ENCODE measurements at regions not wholly inside any gene's neighbourhood (a gene's known extent, or its start where the extent isn't known, plus 50 kb on each side); places are given as distances from the start of the nearest gene placed in this dataset.
"Not testable (repeated sequence)": the region's sequence is repeated elsewhere in the genome, so short reads cannot be mapped to it uniquely, and the experiment has no call there.

- no peak overlapping the region for H3K27ac ChIP-seq (ENCODE audit: low read depth, low read length)
- no peaks in the 10 kb centered on the region for H3F3A ChIP-seq (ENCODE audit: control insufficient read depth, insufficient read depth)
- H3K9me3 ChIP-seq (ENCODE audit: control insufficient read depth, insufficient read depth, low read length) = no peaks in the 10 kb centered on the region
- no peaks in the 10 kb centered on the region for H3K36me3 ChIP-seq (ENCODE audit: control insufficient read depth, low read length)
- no peak overlapping the region for H3K4me3 ChIP-seq (ENCODE audit: low read length)
- peak; percentile 74 for TF ChIP-seq CTCF (IDR thresholded peaks at IDR 0.05; ENCODE audit: low read depth, low read length, poor library complexity, severe bottlenecking)
- no peak for TF ChIP-seq EZH2phosphoT487 (IDR thresholded peaks at IDR 0.05; ENCODE audit: borderline replicate concordance, low read length)
- H3K4me2 ChIP-seq (ENCODE audit: low read length) = no peak overlapping the region
- no peaks in the 10 kb centered on the region; the same call in 1 of the 2 replicates for H3K27me3 ChIP-seq (ENCODE audit: control insufficient read depth, low read length)
- no peaks in the 10 kb centered on the region for H3K4me1 ChIP-seq (ENCODE audit: control insufficient read depth, low read length)
- H3K9me2 ChIP-seq (replicated peaks; ENCODE audit: control insufficient read depth, low read length) = no peaks in the 10 kb centered on the region
- no peaks in the 10 kb centered on the region for H3K79me2 ChIP-seq (ENCODE audit: control insufficient read depth, low read length)
- H4K20me1 ChIP-seq (ENCODE audit: control insufficient read depth, insufficient read depth, low read depth, low read length) = no peaks in the 10 kb centered on the region
These were observed 130.6 kb upstream of the FHIT start for GRCh38 chr3:61381745-61382392.

- Histone ChIP-seq H3K79me2 (ENCODE audit: control insufficient read depth, low read length) (no peaks in the 10 kb centered on the region), H3K27ac (ENCODE audit: low read depth, low read length) (no peak overlapping the region), H3K4me1 (ENCODE audit: control insufficient read depth, low read length) (no peaks in the 10 kb centered on the region), H3K9me2 (replicated peaks; ENCODE audit: control insufficient read depth, low read length) (no peaks in the 10 kb centered on the region), H3K27me3 (ENCODE audit: control insufficient read depth, low read length) (no peaks in the 10 kb centered on the region), H3K36me3 (ENCODE audit: control insufficient read depth, low read length) (no peaks in the 10 kb centered on the region), H3K4me2 (ENCODE audit: low read length) (no peak overlapping the region), H3F3A (ENCODE audit: control insufficient read depth, insufficient read depth) (no peaks in the 10 kb centered on the region), H3K4me3 (ENCODE audit: low read length) (no peak overlapping the region), H3K9me3 (ENCODE audit: control insufficient read depth, insufficient read depth, low read length) (no peaks in the 10 kb centered on the region), H4K20me1 (ENCODE audit: control insufficient read depth, insufficient read depth, low read depth, low read length) (no peaks in the 10 kb centered on the region)
- TF ChIP-seq EZH2phosphoT487 (IDR thresholded peaks at IDR 0.05; ENCODE audit: borderline replicate concordance, low read length) (no peak), CTCF (IDR thresholded peaks at IDR 0.05; ENCODE audit: low read depth, low read length, poor library complexity, severe bottlenecking) (no peak)
These were observed 136.6 kb upstream of the FHIT start for GRCh38 chr3:61387817-61388216.

GRCh38 chr3:61393480-61393947 is 142.3 kb upstream of the FHIT start:
- H3K27ac ChIP-seq (ENCODE audit: low read depth, low read length); H4K20me1 ChIP-seq (ENCODE audit: control insufficient read depth, insufficient read depth, low read depth, low read length); H3K4me2 ChIP-seq (ENCODE audit: low read length); H3K36me3 ChIP-seq (ENCODE audit: control insufficient read depth, low read length); H3K79me2 ChIP-seq (ENCODE audit: control insufficient read depth, low read length); H3K4me1 ChIP-seq (ENCODE audit: control insufficient read depth, low read length); H3K9me3 ChIP-seq (ENCODE audit: control insufficient read depth, insufficient read depth, low read length); H3K4me3 ChIP-seq (ENCODE audit: low read length); H3F3A ChIP-seq (ENCODE audit: control insufficient read depth, insufficient read depth); H3K9me2 ChIP-seq (replicated peaks; ENCODE audit: control insufficient read depth, low read length); H3K27me3 ChIP-seq (ENCODE audit: control insufficient read depth, low read length): not testable (repeated sequence)

- no peak overlapping the region for H3K4me2 ChIP-seq (ENCODE audit: low read length)
- TF ChIP-seq EZH2phosphoT487 (IDR thresholded peaks at IDR 0.05; ENCODE audit: borderline replicate concordance, low read length) (no peak), CTCF (IDR thresholded peaks at IDR 0.05; ENCODE audit: low read depth, low read length, poor library complexity, severe bottlenecking) (no peak)
- H3K4me3 ChIP-seq (ENCODE audit: low read length) = no peak overlapping the region
- H3K79me2 ChIP-seq (ENCODE audit: control insufficient read depth, low read length) = no peaks in the 10 kb centered on the region
- no peaks in the 10 kb centered on the region for H3K27me3 ChIP-seq (ENCODE audit: control insufficient read depth, low read length)
- H3K9me2 ChIP-seq (replicated peaks; ENCODE audit: control insufficient read depth, low read length) = no peaks in the 10 kb centered on the region
- H3K4me1 ChIP-seq (ENCODE audit: control insufficient read depth, low read length) = no peaks in the 10 kb centered on the region
- no peaks in the 10 kb centered on the region for H3K9me3 ChIP-seq (ENCODE audit: control insufficient read depth, insufficient read depth, low read length)
- no peaks in the 10 kb centered on the region for H3K36me3 ChIP-seq (ENCODE audit: control insufficient read depth, low read length)
- H3K27ac ChIP-seq (ENCODE audit: low read depth, low read length) = no peak overlapping the region
- H4K20me1 ChIP-seq (ENCODE audit: control insufficient read depth, insufficient read depth, low read depth, low read length) = no peaks in the 10 kb centered on the region
- no peaks in the 10 kb centered on the region for H3F3A ChIP-seq (ENCODE audit: control insufficient read depth, insufficient read depth)
These were observed 150.1 kb upstream of the FHIT start for GRCh38 chr3:61401359-61401758.

Measured in DOHH2 (cell line).